ENCODE measurements at regions not wholly inside any gene's neighbourhood (a gene's known extent, or its start where the extent isn't known, plus 50 kb on each side); places are given as distances from the start of the nearest gene placed in this dataset.

DNA sequence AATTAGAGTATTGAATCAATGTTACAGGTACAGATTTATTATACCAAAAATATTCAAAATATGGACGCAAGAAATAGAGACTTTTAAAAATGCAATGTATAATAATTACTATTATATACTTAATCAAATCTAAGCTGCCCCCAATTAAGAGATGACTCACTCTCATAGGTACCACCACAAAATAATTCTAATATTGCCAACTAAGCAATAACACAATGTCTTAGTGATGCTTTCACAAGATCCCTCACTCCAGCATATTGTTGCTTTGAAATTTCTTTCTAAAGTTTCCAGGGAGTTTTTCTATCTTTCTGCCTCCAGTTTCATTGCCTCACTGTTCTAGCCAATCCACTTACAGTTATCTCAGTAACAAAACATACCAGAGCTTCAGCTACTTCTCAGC is 270.0 kb upstream of the PABPC4L start:
- no peaks in the 10 kb centered on the region for H3K9me3 ChIP-seq
- H3K27me3 ChIP-seq (replicated peaks; ENCODE audit: insufficient read depth), result no peaks in the 10 kb centered on the region
- no peaks in the 10 kb centered on the region for H3K36me3 ChIP-seq
- no peak overlapping the region for H3K27ac ChIP-seq
- DNase-seq (ENCODE audit: low spot score) (no peak), ATAC-seq (ENCODE audit: insufficient number of reproducible peaks, low FRiP score, low read depth) (no peak)
- no peaks in the 10 kb centered on the region for H3K4me1 ChIP-seq (ENCODE audit: control insufficient read depth in 1 of 2, low read depth in 2 of 2)
- no peak overlapping the region for H3K4me3 ChIP-seq
- no peak for TF ChIP-seq CTCF (IDR thresholded peaks at IDR 0.05)

DNA sequence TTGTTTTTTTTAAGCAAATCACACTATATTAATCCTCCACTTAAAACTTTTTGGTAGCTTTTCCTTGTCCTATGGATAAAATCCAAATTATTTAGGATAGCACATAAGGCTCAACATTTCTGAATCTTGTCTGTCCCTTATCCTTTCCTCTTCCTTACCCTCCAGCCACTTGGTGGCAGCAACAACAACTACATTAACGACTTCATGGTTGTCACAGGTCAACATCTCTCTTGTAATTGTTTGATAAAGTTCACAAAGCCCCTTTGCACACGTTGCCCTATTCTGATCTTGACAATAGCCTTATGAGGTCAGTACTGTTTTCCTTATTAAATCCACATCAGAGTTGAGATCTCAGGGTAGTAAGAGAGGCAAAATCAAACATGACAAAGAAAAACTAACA is 269.0 kb upstream of the PABPC4L start:
- Histone ChIP-seq H3K9me3 (no peaks in the 10 kb centered on the region), H3K27me3 (replicated peaks; ENCODE audit: insufficient read depth) (no peaks in the 10 kb centered on the region), H3K4me3 (no peak overlapping the region), H3K27ac (no peak overlapping the region), H3K4me1 (ENCODE audit: control insufficient read depth in 1 of 2, low read depth in 2 of 2) (no peaks in the 10 kb centered on the region), H3K36me3 (no peaks in the 10 kb centered on the region)
- DNase-seq (ENCODE audit: low spot score) (no peak), ATAC-seq (ENCODE audit: insufficient number of reproducible peaks, low FRiP score, low read depth) (no peak)
- TF ChIP-seq CTCF (IDR thresholded peaks at IDR 0.05), result no peak

DNA sequence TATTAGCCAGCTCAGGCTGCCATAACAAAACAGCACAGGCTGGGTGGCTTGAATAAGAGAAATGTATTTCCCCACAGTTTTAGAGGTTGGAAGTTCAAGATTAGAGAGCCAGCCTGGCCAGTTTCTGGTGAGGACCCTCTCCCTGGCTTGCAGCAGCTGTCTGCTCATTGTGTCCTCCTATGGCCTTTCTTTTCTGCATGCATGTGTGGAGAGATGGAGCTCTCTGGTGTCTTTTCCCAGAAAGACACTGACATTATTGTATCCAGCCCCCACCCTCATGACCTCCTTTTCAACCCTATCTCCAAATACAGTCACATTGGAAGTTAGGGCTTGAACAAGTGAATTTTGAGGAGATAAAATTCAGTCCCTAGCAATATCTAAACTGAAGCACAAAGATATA is 263.8 kb upstream of the PABPC4L start:
- no peak overlapping the region for H3K4me3 ChIP-seq
- no peaks in the 10 kb centered on the region for H3K9me3 ChIP-seq
- TF ChIP-seq CTCF (IDR thresholded peaks at IDR 0.05), result no peak
- no peaks in the 10 kb centered on the region for H3K4me1 ChIP-seq (ENCODE audit: control insufficient read depth in 1 of 2, low read depth in 2 of 2)
- no peak overlapping the region for H3K27ac ChIP-seq
- DNase-seq (ENCODE audit: low spot score), result no peak
- no peaks in the 10 kb centered on the region for H3K27me3 ChIP-seq (replicated peaks; ENCODE audit: insufficient read depth)
- ATAC-seq (ENCODE audit: insufficient number of reproducible peaks, low FRiP score, low read depth), result no peak
- H3K36me3 ChIP-seq, result no peaks in the 10 kb centered on the region

DNA sequence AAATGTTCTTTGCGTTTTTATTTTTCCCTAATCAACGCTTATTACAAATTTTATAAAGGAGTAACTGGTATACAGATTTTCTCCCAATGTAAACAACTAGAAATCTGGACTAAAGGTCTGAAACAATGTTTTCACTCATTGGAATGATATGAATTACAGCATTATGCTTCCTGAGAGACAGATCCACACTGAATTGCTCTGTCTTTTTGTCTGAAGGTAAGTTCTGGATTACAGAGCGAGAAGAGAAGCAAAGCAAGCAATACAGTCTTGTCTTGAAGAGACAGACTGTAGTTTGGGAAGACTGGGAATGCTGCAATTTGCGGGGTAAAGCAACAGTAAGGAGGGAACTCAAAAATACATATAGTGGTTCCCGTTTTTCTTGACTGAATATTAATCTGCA is 262.2 kb upstream of the PABPC4L start:
- no peak overlapping the region for H3K27ac ChIP-seq
- no peak for TF ChIP-seq CTCF (IDR thresholded peaks at IDR 0.05)
- no peak for DNase-seq (ENCODE audit: low spot score)

DNA sequence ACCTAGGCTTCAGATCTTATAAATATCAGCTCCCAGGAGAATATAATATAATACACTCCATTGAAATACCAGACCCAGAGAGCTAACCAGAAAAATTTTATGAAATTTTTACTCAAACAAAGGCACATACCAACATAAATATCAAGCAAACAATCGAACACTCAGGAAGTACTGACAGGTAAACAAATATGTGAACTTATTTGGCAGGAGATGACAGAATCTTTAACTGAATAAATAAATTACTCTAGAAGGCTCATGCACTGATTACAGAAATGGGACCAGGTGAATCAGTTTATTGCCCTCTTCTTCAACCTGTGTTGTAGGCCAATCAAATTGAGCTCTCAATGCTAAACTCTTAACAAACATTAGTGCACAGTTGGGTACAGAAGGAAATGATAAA is 225.2 kb upstream of the PABPC4L start:
- no peak overlapping the region for H3K4me3 ChIP-seq
- H3K36me3 ChIP-seq, result no peaks in the 10 kb centered on the region
- no peaks in the 10 kb centered on the region for H3K27me3 ChIP-seq (replicated peaks; ENCODE audit: insufficient read depth)
- no peaks in the 10 kb centered on the region for H3K9me3 ChIP-seq
- TF ChIP-seq CTCF (IDR thresholded peaks at IDR 0.05), result no peak
- H3K27ac ChIP-seq, result no peak overlapping the region
- H3K4me1 ChIP-seq (ENCODE audit: control insufficient read depth in 1 of 2, low read depth in 2 of 2), result no peaks in the 10 kb centered on the region
- DNase-seq (ENCODE audit: low spot score) (no peak), ATAC-seq (ENCODE audit: insufficient number of reproducible peaks, low FRiP score, low read depth) (no peak)

More for the DNA sequence above, 262.2 kb upstream of the PABPC4L start:
- no peaks in the 10 kb centered on the region for H3K27me3 ChIP-seq (replicated peaks; ENCODE audit: insufficient read depth)
- no peaks in the 10 kb centered on the region for H3K9me3 ChIP-seq
- no peak overlapping the region for H3K4me3 ChIP-seq
- H3K36me3 ChIP-seq, result no peaks in the 10 kb centered on the region
- H3K4me1 ChIP-seq (ENCODE audit: control insufficient read depth in 1 of 2, low read depth in 2 of 2), result no peaks in the 10 kb centered on the region
- no peak for ATAC-seq (ENCODE audit: insufficient number of reproducible peaks, low FRiP score, low read depth)
